ENCODE measurements at regions not wholly inside any gene's neighbourhood (a gene's known extent, or its start where the extent isn't known, plus 50 kb on each side); places are given as distances from the start of the nearest gene placed in this dataset.

GRCh38 chr20:24241466-24241865 lies 228.0 kb upstream of the SYNDIG1 start:
- DNase-seq (no peak), ATAC-seq (replicated peaks) (no peak)
- Mint-ChIP-seq H3K27ac (no peak overlapping the region), H3K27me3 (peaks cover 15 to 32% of the 10 kb centered on the region in 2 donors), H3K36me3 (no peaks in the 10 kb centered on the region), H3K4me1 (no peaks in the 10 kb centered on the region), H3K9me3 (no peaks in the 10 kb centered on the region), H3K4me3 (no peak overlapping the region)

GRCh38 chr20:24236963-24237362 lies 232.5 kb upstream of the SYNDIG1 start:
- no peaks in the 10 kb centered on the region for H3K9me3 Mint-ChIP-seq
- DNase-seq (no peak), ATAC-seq (replicated peaks) (no peak)
- H3K36me3 Mint-ChIP-seq = no peaks in the 10 kb centered on the region
- no peak overlapping the region for H3K27ac Mint-ChIP-seq
- H3K4me1 Mint-ChIP-seq = no peaks in the 10 kb centered on the region
- peaks cover 0 to 11% of the 10 kb centered on the region in 2 donors for H3K27me3 Mint-ChIP-seq
- no peak overlapping the region for H3K4me3 Mint-ChIP-seq

GRCh38 chr20:24236201-24236600 lies 233.2 kb upstream of the SYNDIG1 start:
- Mint-ChIP-seq H3K4me3 (no peak overlapping the region), H3K9me3 (no peaks in the 10 kb centered on the region), H3K27me3 (peaks cover 0 to 6% of the 10 kb centered on the region in 2 donors), H3K4me1 (no peaks in the 10 kb centered on the region), H3K36me3 (no peaks in the 10 kb centered on the region), H3K27ac (peak overlapping the region; percentile 26)
- ATAC-seq (replicated peaks) (no peak), DNase-seq (no peak)

GRCh38 chr20:24235296-24236175 lies 233.9 kb upstream of the SYNDIG1 start:
- ATAC-seq (replicated peaks) (no peak), DNase-seq (no peak)
- H3K27me3 Mint-ChIP-seq = peaks cover 0 to 6% of the 10 kb centered on the region in 2 donors
- no peaks in the 10 kb centered on the region for H3K36me3 Mint-ChIP-seq
- H3K4me3 Mint-ChIP-seq = no peak overlapping the region
- no peaks in the 10 kb centered on the region for H3K9me3 Mint-ChIP-seq
- H3K27ac Mint-ChIP-seq = no peak overlapping the region
- no peaks in the 10 kb centered on the region for H3K4me1 Mint-ChIP-seq

GRCh38 chr20:24227600-24227999 lies 239.0 kb upstream of the GGTLC1 start:
- Mint-ChIP-seq H3K9me3 (peaks cover 0 to 1% of the 10 kb centered on the region in 2 donors), H3K4me3 (no peak overlapping the region), H3K36me3 (no peaks in the 10 kb centered on the region), H3K4me1 (no peaks in the 10 kb centered on the region), H3K27ac (no peak overlapping the region), H3K27me3 (peaks cover 9 to 28% of the 10 kb centered on the region in 2 donors)
- no peak for DNase-seq
- ATAC-seq (replicated peaks) = no peak

GRCh38 chr20:24212494-24212893 lies 223.9 kb upstream of the GGTLC1 start:
- Mint-ChIP-seq H3K4me3 (no peak overlapping the region), H3K9me3 (peaks cover 15 to 16% of the 10 kb centered on the region in 2 donors), H3K27me3 (peaks cover 30 to 36% of the 10 kb centered on the region in 2 donors), H3K4me1 (peaks cover 0 to 3% of the 10 kb centered on the region in 2 donors), H3K27ac (no peak overlapping the region), H3K36me3 (no peaks in the 10 kb centered on the region)
- ATAC-seq (replicated peaks) = no peak
- no peak for DNase-seq

- Mint-ChIP-seq H3K4me1 (peaks cover 0 to 3% of the 10 kb centered on the region in 2 donors), H3K9me3 (peaks cover 15 to 16% of the 10 kb centered on the region in 2 donors), H3K27ac (no peak overlapping the region), H3K27me3 (peaks cover 30 to 33% of the 10 kb centered on the region in 2 donors), H3K36me3 (no peaks in the 10 kb centered on the region), H3K4me3 (no peak overlapping the region)
- ATAC-seq (replicated peaks) = no peak
- DNase-seq = no peak
These were observed 223.4 kb upstream of the GGTLC1 start for GRCh38 chr20:24211972-24212371.

GRCh38 chr20:24210356-24210755 lies 221.8 kb upstream of the GGTLC1 start:
- no peaks in the 10 kb centered on the region for H3K36me3 Mint-ChIP-seq
- ATAC-seq (replicated peaks) (no peak), DNase-seq (no peak)
- no peak overlapping the region for H3K4me3 Mint-ChIP-seq
- no peak overlapping the region for H3K27ac Mint-ChIP-seq
- H3K4me1 Mint-ChIP-seq = peaks cover 0 to 3% of the 10 kb centered on the region in 2 donors
- peaks cover 30 to 32% of the 10 kb centered on the region in 2 donors for H3K27me3 Mint-ChIP-seq
- H3K9me3 Mint-ChIP-seq = peaks cover 10 to 13% of the 10 kb centered on the region in 2 donors

- Mint-ChIP-seq H3K4me3 (no peak overlapping the region), H3K9me3 (peaks cover 10 to 13% of the 10 kb centered on the region in 2 donors), H3K4me1 (peaks cover 0 to 3% of the 10 kb centered on the region in 2 donors), H3K27ac (no peak overlapping the region), H3K36me3 (no peaks in the 10 kb centered on the region), H3K27me3 (peaks cover 31 to 32% of the 10 kb centered on the region in 2 donors)
- DNase-seq (no peak), ATAC-seq (replicated peaks) (no peak)
These were observed 220.1 kb upstream of the GGTLC1 start for GRCh38 chr20:24208652-24209051.

- H3K4me1 Mint-ChIP-seq = peaks cover 0 to 3% of the 10 kb centered on the region in 2 donors
- DNase-seq (no peak), ATAC-seq (replicated peaks) (no peak)
- H3K27me3 Mint-ChIP-seq = peaks cover 35 to 36% of the 10 kb centered on the region in 2 donors
- no peaks in the 10 kb centered on the region for H3K36me3 Mint-ChIP-seq
- no peak overlapping the region for H3K27ac Mint-ChIP-seq
- H3K9me3 Mint-ChIP-seq = peaks cover 10 to 13% of the 10 kb centered on the region in 2 donors
- H3K4me3 Mint-ChIP-seq = no peak overlapping the region
These were observed 219.3 kb upstream of the GGTLC1 start for GRCh38 chr20:24207803-24208300.

- Mint-ChIP-seq H3K27ac (no peak overlapping the region), H3K27me3 (peaks cover 27 to 28% of the 10 kb centered on the region in 2 donors), H3K36me3 (no peaks in the 10 kb centered on the region), H3K4me1 (no peaks in the 10 kb centered on the region), H3K9me3 (peaks cover 10 to 13% of the 10 kb centered on the region in 2 donors), H3K4me3 (no peak overlapping the region)
- DNase-seq (no peak), ATAC-seq (replicated peaks) (no peak)
These were observed 218.4 kb upstream of the GGTLC1 start for GRCh38 chr20:24206995-24207394.

- DNase-seq (no peak), ATAC-seq (replicated peaks) (no peak)
- H3K27me3 Mint-ChIP-seq = peaks cover 30 to 35% of the 10 kb centered on the region in 2 donors
- peaks cover 8 to 12% of the 10 kb centered on the region in 2 donors for H3K9me3 Mint-ChIP-seq
- H3K36me3 Mint-ChIP-seq = no peaks in the 10 kb centered on the region
- H3K4me3 Mint-ChIP-seq = no peak overlapping the region
- no peaks in the 10 kb centered on the region for H3K4me1 Mint-ChIP-seq
- no peak overlapping the region for H3K27ac Mint-ChIP-seq
These were observed 215.1 kb upstream of the GGTLC1 start for GRCh38 chr20:24203526-24204183.

- ATAC-seq (replicated peaks) = no peak
- Mint-ChIP-seq H3K4me3 (no peak overlapping the region), H3K27me3 (peaks cover 37 to 44% of the 10 kb centered on the region in 2 donors)
These were observed 210.9 kb upstream of the GGTLC1 start for GRCh38 chr20:24199501-24199900.

GRCh38 chr20:24194143-24194542 lies 205.6 kb upstream of the GGTLC1 start:
- no peak for DNase-seq
- no peak for ATAC-seq (replicated peaks)

More at GRCh38 chr20:24199501-24199900, 210.9 kb upstream of the GGTLC1 start:
- Mint-ChIP-seq H3K4me1 (no peaks in the 10 kb centered on the region), H3K27ac (no peak overlapping the region), H3K9me3 (no peaks in the 10 kb centered on the region), H3K36me3 (no peaks in the 10 kb centered on the region)
- DNase-seq = no peak

More at GRCh38 chr20:24194143-24194542, 205.6 kb upstream of the GGTLC1 start:
- Mint-ChIP-seq H3K36me3 (no peaks in the 10 kb centered on the region), H3K27me3 (peaks cover 25 to 34% of the 10 kb centered on the region in 2 donors), H3K4me1 (no peaks in the 10 kb centered on the region), H3K9me3 (peaks cover 3 to 8% of the 10 kb centered on the region in 2 donors), H3K27ac (no peak overlapping the region), H3K4me3 (no peak overlapping the region)
